Fibroblast of gingiva (primary cell): ENCODE measurements at regions not wholly inside any gene's neighbourhood (a gene's known extent, or its start where the extent isn't known, plus 50 kb on each side); places are given as distances from the start of the nearest gene placed in this dataset.
A peak's percentile ranks its signal among the peaks of the same experiment; 100 is the strongest.

Source experiments
- DNase-seq: peaks from one replicate; pipeline ENCODE4 v3.0.0-alpha.2; 2011; ENCODE audit warnings: low read depth

DNA sequence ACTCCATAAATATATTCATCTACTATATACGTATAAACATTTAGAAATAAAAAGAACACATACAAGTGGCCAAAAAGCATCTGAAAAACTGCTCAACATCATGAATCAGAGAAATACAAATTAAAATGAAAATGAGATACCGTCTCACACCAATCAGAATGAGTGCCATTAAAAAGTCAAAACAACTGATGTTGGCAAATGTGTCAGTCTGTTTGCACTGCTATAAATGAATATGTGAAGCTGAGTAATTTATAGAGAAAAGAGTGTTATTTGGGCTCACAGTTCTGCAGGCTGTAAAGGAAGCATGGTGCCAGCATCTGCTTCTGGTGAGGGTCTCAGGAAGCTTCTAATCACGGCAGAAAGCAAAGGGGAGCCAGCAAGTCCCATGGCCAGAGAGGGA lies 620.3 kb upstream of the CCDC54 start:
- no peak for DNase-seq

DNA sequence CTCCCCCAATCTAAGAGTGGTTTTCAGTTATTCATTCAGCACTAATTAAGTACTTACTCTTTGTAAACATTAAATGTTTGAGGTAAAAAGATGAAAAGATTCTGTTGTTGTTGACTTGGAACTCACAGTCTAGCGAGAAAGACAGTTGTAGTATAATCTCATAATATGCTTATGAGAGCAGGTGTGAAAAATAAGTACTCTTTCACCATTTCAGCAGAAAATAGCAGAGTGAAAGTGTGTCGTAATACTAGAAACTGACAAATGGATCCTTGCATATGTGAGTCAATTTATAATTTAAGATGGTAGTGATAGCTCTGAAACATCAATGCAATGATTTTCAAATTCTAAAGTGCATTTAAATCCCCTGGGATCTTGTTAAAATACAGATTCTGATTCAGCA lies 618.8 kb upstream of the CCDC54 start:
- DNase-seq, result no peak

DNA sequence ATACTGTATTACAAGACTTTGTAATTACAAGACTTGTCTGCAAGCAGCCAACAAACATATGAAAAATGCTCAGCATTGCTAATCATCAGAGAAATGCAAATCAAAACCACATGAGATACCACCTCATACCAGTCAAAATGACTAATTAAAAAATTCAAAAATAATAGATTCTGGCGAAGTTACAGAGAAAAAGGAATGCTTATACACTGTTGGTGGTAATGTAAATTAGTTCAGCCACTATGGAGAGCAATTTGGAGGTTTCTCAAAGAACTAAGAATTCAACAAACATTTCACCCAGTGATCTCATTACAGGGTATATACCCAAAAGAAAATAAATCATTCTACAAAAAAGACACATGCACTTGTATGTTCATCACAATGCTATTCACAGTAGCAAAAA lies 617.5 kb upstream of the CCDC54 start:
- peak; percentile 35 for DNase-seq

DNA sequence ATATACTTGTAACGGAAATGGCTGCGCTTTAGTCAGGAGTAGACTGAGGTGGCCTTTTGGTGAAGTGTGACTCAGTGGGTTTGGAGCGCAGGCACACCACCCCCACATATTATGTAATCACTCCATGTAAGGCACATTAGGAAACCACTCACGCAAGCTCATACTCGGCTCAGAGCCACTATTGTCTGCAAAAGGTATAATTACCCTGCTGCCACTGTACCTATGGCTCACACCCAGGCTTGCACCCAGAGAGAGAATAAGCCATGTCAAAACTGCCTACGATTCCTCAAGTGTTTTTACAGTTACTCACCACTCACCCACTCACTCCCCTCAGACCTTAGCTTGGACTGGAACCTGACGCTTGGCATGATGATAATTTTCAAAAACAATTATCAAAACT lies 611.9 kb upstream of the CCDC54 start:
- peak; percentile 30 for DNase-seq

DNA sequence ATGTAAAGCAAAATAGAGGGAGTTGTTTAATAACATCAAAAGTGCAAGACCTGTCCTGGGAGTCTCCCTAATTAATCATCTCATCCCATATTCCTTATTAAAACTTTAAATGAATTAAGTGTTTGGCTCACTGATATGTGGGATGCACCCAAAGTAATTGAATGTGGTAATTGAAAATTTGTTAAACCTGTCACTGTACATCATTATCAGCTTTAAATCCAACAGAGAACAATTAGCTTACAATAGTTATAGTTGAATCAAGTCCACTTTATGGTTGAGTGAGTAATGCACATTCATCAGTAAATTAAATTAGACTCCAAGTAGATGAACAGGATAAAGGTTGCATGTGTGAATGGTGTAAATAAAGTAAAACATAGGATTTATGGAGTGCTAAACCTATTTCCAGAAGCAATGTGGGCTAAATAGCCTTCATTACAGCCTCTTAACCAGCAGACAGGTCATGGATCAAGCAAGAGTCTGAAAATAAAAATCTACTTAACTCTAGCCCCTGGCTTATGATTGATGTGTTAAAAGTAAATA lies 608.2 kb upstream of the CCDC54 start:
- DNase-seq, result no peak

DNA sequence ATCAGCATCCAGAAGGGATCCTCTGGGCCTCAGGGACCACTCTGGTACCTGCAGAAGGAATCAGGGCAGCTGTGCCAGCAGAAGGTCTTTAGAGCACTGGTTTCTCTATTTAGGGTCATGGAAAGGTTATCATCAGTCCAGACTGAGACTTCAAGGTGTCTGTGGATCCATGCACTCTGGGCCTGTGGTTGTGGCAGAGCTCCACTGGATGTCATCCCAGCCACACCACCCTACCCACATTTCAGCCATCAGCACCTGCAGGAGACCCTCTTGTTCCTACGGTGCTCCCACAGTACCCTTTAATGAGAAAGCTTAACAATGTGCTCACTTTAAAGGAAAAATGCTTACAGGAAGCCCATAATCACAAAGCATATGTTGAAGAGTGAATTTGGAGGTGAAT lies 603.4 kb upstream of the CCDC54 start:
- DNase-seq, result no peak

DNA sequence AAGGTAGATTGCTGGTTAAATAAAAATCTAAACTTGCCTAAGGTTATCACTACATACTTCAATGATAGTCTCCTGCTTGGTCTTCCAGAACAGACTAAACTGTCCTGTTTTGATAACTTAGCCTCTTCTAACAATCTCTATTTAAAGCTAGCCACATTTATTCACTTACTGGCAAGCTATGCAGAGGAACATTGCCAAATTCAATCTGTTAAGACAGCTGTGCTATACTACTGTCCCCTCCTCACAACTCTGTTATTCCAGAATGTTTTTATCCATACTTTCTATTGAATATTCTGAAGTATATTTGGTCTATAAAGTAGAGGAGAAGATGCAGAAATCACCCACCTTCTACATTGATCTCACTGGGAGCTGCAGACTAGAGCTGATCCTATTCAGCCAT lies 594.0 kb upstream of the CCDC54 start:
- no peak for DNase-seq

DNA sequence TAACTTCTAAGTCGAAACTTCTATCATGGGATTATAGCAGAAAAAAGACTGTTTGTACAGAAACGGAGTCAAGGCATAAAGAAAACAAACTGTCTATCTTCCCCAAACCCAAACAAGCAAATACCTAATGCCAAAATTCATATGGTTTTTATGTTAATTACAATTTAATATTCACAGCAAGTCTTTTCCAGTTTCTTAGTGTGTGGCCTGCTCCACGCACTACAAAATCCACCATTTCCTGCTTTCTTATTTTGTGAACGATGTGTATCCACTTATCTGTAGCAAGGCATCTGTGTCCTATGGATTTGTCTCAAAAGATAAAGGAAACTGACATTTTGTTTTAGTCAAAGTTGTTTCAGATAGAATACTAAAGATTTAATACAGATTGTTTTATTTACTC lies 588.0 kb upstream of the CCDC54 start:
- no peak for DNase-seq

DNA sequence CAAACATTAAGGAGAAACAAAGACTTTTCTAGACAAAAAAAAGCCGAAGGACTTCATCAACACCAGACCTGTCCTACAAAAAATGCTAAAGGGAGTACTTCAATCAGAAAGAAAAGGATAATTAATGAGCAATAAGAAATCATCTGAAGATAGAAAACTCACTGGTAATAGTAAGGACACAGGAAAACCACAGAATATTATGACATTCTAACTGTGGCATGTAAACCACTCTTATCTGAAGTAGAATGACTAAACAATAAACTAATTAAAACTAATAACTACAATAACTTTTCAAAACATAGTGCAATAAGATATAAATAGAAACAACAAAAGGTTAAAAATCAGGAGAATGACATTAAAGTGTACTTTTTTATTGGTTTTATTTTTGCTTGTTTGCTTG lies 584.5 kb upstream of the CCDC54 start:
- DNase-seq, result no peak

DNA sequence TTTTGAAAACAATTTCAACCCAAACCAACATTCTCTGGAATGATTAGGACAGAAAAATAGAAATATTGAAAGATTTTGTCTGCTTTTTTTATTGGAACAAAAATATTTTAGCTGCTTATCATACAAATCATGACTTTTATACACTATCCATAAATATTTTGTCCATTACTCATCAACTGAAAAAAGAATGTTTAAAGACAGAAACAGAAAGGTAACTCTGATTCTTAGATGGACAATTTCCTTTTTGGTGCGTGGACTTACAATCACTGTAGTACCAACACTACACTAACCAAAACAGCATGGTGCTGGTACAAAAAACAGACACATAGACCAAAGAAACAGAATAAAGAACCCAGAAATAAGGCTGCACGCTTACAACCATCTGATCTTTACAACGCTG lies 582.8 kb upstream of the CCDC54 start:
- no peak for DNase-seq

DNA sequence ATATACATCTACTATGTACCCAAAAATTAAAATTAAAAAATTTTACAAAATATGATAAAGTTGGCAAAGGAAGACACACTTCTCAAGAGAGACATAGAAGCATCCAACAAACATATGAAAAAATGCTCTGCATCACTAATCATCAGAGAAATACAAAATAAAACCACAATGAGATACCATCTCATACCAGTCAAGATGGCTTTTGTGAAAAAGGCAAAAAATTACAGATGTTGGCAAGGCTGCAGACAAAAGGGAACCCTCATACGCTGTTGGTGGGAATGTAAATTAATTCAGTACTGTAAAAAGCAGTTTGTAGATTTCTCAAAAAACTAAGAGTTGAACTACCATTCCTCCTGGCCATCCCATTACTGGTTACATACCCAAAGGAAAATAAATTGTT lies 581.7 kb upstream of the CCDC54 start:
- DNase-seq, result no peak

DNA sequence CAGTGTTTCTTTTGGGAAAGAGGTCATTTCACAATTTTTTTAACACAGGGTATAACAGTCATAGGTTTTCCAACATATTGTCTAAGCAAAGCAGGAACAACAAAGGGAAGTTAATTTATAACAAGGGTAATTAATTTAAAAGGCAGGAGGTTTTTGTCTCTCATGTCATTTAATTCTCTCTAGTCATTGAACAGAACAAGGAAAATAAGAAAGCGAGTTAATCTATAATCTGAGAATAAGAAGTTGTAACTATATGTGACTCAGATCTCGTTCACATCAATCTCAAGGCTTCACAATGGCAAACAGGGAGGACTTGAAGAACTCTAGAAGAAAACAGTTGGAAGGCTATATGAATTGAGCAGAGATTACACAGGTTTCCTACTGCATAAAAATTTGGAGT lies 579.8 kb upstream of the CCDC54 start:
- DNase-seq, result no peak

DNA sequence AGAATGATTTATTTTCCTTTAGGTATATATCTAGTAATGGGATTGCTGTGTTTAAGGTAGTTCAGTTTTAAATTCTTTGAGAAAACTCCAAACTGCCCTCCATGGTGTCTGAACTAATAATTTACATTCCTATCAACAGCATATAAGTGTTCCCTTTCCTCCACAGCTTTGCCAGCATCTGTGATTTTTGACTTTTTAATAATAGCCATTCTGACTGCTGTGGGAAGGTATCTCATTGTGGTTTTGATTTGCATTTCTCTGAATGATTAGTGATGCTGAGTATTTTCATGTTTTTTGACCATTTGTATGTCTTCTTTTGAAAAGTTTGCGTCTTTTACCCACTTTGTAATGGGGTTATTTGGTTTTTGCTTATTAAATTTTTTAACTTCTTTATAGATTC lies 571.6 kb upstream of the CCDC54 start:
- no peak for DNase-seq

DNA sequence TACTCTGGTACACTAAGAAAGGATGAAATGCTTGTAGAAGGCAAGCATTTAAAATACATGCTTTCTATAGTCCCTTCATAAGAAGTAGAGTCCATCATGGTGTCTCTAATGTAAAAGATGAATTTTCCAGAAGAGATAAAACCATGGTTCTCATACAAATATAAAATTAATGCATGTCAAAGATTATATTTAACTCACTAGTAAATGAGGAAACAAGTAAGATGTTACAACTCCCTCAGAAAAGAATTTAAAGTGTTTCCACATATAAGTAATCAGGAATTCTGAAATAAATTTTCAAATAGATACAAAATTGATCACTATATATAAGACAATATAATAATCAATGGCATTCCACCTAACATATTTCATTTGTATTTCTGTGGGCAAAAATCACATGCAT lies 570.3 kb upstream of the CCDC54 start:
- no peak for DNase-seq

DNA sequence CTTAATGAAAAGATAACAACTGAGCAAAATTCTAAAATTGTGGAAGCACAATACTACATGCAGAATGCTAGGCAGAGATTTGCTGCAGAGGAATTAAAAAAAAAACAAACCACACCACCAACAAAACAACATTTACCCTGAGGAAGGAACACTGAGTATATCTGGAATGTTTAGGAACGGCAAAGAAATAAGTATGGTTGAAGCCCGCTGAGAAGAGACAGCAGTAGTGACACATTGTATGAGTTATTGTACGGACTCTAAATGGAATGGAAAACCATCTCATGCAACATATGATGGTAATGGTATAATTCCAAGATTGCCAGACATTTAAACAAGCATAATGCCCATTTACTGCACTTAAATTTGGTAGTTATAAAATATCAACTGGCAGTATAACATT lies 568.2 kb upstream of the CCDC54 start:
- no peak for DNase-seq

DNA sequence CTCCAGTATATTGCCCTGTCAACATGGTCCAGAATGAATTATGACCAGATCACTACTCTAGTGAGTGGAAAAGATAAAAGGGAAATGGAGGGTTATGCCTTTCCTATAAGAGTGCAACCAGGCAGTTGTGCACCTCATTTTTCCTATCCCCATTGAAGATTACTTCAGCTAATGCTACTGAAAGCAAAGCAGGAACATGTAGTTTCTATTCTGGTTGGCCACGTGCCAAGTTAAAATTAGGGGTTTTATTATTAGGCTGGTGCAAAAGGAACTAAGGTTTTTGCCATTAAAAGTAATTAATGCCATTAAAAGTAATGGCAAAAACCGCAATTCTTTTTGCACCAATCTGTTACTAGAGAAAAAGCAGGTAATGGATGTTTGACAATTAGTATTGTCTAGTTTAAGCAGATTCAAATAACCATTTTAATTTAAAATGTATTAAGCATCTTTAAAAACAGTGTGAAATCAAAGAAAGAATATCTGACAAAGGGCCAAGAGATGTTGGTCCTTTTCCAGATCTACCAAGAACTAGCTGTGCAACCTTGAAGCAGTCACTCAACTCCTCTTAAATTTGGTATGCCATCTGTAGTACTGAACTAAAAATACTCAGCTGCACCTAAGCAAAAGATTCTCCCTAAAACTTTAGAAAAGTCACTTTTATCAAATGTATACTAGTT lies 567.5 kb upstream of the CCDC54 start:
- DNase-seq, result no peak

DNA sequence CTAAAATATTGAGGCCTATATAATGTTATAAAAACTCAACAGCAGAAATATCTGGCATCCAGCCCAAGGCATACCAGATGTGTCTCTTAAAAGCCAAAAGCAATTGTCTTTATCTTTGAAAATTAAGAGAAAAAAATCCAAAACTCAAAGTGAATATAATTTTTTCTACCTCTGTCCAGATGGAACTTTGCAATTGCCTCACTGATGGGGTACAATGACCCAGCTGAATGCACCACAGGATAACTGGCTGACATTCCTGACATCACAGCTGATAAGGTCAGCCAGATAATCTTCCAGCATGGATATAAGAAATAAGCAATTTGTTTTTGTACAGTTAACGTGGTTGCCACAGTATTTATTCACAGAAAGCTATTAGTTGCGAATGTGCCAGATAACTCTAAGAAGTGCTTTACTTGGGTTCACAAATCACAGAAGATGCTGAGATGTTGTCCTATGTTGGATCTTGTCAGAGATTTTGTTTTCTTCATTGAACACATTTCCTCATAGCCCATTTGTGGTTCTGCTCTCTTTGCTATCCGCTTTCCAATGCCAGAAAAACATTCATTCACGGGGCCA lies 566.9 kb upstream of the CCDC54 start:
- DNase-seq, result no peak

DNA sequence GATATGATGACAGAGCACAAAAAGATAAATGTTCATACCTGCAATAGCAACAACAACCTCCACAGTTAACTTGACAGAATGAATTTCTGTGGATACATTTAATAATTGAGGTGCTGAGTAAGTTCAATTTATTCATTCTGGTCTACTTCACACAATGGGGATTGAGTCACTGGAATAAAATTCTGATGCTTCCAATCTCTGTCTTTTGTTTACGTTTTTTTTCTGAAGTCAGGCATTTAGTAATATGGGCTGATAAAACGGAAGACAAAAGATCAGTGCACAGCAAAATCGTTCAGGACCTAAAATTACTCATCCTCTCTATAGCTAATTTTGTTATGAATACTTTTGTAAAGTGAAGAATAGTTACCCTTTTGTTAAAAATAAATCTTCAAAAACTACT lies 565.9 kb upstream of the CCDC54 start:
- DNase-seq, result peak; percentile 45

DNA sequence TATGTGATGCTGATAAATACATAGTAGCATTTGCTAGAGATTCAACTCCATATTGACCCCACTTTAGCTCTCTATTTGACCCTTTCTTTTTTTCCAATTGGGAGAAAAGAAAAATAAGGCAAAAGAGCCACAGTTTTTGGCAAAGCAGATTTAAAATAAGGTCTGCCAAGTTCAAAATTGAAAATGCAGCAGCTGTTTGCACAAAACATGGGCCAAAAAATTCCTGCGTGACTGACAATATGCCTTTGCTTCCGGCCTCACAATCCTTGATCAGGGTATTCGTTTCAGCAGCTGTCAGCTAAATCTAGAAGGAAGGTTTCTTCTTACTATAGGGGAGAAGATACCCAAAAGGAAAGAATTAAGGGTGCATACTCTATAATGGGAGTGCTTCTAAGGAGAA lies 563.5 kb upstream of the CCDC54 start:
- peak; percentile 6 for DNase-seq

DNA sequence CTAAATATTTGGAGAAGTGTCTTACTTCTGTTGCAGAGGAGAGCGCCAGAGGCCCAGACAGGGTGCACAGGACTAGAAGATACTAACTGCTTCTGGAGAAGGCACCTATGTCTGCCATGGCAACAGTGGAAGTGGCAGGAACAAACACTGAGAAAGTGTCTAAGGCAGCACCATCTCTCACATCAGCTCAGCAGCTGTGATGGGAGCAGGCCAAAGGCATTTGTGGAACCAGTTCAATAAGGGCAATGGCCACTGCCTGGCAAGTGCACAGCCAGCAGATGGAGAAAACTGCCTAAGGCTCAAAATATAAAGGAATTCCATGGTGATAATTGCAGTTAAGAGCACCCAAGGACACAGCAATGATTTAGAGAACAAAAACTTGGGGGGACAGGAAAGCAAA lies 563.0 kb upstream of the CCDC54 start:
- DNase-seq, result peak; percentile 75

DNA sequence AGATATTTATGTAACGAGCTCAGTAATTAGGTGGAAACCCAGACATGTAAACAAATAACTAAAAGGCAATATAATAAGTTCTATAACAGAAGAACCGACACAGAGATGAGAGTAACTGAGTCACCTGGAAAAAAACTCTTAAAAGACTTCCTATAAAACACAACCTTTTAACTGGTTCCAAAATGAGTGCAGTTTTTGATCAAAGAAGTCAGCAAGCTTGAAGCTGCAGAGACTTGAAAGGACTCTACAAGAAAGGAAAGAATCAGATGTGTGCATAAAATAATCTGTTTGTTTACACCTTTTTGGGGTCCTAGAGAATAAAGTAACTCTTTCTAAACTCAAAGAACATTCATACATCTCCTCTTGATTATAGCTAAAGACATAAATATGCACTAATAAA lies 560.4 kb upstream of the CCDC54 start:
- no peak for DNase-seq

DNA sequence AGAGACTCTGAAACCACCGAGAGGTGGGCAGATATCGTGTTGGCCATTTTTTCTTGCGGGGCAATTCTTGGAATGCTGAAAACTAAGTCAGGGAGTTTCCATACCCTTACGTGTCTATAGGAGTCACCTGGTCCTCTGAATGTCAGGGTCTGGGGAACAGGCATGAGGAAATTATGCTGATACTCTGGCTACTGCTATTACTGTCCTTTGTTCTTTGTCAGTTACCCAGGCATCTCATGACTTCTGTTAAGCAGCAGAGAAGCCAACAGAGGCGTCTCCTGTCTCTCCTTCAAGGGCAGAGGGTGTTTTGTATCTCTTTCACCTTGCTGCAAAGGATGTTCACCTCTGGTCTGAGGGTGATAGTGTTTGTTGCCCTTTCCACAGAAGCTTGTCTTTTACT lies 559.5 kb upstream of the CCDC54 start:
- DNase-seq, result no peak

DNA sequence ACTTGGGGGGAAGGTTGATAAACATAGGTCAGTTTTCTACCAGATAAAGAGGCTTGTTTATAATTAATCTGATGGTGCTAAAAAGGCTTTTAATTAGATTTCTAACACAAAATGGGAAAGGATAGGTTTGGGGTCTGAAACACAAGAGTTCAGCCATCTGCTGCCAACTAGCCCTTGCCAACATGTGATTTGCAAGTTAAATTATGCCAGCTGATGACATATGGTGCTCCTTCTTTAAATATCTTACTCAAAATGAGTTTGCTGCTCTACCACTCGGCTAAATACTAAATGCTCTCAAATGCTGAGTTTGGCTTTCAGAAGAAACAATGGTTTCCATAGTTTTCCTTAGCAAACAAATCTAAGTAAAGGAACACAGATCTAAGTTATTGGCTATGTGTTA lies 557.8 kb upstream of the CCDC54 start:
- no peak for DNase-seq

DNA sequence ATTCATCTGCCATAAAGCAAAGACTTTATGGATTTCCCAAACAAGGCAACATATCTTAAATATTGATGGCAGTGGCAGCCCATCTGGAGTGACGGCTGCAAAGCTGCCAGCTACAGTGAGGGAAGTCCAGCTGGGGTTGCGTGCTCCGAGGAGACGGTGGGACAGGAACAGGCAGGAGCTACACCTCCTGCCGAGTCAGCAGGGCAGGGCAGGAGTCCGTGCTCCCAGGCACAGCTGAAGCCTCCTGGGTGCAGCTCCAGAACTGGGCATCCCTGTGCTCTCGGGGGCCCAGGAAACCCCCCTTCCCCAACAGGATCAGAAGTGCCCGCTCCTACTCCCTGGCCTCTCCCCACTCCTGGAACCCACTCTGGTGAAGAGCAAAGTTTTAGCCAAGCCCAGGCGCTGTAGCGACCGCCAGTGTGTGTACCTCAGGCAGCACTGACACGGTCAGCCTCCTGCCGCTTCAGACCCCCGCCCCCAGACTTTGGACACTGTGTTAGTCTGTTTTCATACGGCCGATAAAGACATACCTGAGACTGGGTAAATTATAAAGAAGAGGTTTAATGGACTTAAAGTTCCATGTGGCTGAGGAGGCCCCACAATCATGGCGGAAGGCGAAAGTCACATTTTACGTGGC lies 556.4 kb upstream of the CCDC54 start:
- no peak for DNase-seq
